ENCODE measurements at regions not wholly inside any gene's neighbourhood (a gene's known extent, or its start where the extent isn't known, plus 50 kb on each side); places are given as distances from the start of the nearest gene placed in this dataset.

DNA sequence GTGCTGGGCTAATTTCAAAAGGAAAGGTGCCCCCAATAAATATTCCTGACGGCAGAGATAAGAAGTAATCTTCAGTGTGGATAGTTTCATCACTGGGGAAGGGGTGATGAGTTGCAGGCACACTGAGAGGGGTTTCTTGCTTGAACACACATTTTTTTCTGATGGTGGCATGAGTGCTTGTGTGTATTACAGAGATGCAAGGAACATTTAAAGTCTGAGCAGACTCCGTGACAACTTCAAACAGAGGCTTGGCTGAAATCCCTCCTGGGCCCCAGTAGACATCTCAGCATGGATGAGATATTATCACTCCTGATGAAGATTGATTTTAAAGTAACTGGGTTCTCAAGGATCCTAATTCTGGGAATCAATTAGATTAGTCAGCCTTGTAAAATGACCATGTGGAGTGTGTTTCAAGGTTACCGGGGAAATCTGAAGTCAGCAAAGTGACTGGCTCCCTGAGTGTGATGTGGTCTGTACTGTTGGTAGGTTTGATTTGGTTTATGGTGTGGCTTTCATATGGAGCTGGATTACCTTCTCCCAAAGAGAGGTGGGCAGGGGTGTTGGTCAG lies 435.8 kb upstream of the EEF2KMT start:
- Histone ChIP-seq H3K27me3 (ENCODE audit: insufficient read depth, low read length) (no peaks in the 10 kb centered on the region), H3K9me3 (ENCODE audit: low read length) (no peaks in the 10 kb centered on the region), H3K4me1 (ENCODE audit: insufficient read depth, low read length) (no peaks in the 10 kb centered on the region), H3K4me3 (ENCODE audit: low read length) (no peak overlapping the region), H3K36me3 (ENCODE audit: insufficient read depth, low read length) (no peaks in the 10 kb centered on the region), H2AFZ (ENCODE audit: low read depth, low read length) (no peak overlapping the region)

DNA sequence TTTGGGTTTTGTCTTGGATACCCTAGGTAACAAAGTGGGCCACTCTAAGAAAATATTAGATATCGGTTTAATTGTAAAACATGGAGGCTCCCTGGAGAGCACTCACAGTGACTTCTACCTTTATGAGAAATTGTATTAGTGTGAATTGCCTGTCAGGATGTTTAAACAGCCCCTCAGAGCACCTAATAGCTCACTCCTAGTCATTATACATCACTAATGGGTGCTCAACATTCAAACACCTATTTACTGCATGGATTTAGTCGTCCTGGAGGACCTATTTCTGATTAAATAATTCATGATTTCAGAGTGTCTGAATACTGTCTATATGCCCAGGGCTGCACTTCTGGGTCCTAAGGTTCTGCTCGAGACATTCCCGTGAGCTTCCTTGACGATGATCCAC lies 430.2 kb upstream of the EEF2KMT start:
- no peaks in the 10 kb centered on the region for H3K9me3 ChIP-seq (ENCODE audit: low read length)
- H3K27me3 ChIP-seq (ENCODE audit: insufficient read depth, low read length) = no peaks in the 10 kb centered on the region
- no peak overlapping the region for H3K4me3 ChIP-seq (ENCODE audit: low read length)
- no peaks in the 10 kb centered on the region for H3K4me1 ChIP-seq (ENCODE audit: insufficient read depth, low read length)
- no peak overlapping the region for H2AFZ ChIP-seq (ENCODE audit: low read depth, low read length)
- no peaks in the 10 kb centered on the region for H3K36me3 ChIP-seq (ENCODE audit: insufficient read depth, low read length)

DNA sequence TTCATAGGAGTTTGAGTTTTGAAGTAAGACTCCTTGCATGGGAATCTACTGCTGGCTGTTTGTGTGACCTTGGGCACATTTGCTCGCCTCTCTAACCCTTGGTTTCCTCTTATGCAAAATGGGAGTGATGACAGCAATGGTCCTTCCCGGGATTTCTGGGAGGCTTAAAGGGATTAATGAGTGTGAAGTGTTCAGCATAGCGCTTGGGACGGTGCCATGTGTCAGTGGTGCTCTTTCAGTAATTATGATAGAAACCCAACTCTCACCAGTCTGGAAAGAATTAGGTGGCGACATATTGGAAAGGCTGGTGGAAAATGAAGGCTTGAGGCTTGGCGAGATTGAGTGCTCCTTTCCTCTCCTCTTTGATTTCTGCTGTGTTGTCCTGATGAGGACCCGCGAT lies 429.2 kb upstream of the EEF2KMT start:
- Histone ChIP-seq H3K27me3 (ENCODE audit: insufficient read depth, low read length) (no peaks in the 10 kb centered on the region), H3K36me3 (ENCODE audit: insufficient read depth, low read length) (no peaks in the 10 kb centered on the region), H3K4me1 (ENCODE audit: insufficient read depth, low read length) (no peaks in the 10 kb centered on the region), H2AFZ (ENCODE audit: low read depth, low read length) (no peak overlapping the region), H3K9me3 (ENCODE audit: low read length) (no peaks in the 10 kb centered on the region), H3K4me3 (ENCODE audit: low read length) (no peak overlapping the region)

DNA sequence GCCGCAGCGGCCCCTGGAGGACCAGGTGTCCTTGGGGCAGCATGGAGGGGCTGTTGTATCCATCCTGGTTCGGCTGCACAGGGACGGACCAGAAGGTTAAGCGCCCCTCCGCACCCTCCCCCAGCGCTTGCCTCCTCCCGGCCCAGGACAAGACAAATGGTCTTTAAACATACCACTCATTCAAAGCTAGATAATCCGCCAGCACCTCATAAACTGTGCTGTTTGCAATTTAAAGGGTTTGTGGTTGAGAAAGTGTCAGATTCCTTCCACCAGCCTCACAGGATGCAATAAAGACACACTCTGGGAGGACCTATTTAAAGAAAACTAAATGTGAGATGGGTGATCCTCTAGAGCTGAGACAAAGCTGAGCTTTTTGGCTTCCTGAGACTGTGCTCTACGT lies 426.2 kb upstream of the EEF2KMT start:
- Histone ChIP-seq H3K9me3 (ENCODE audit: low read length) (no peaks in the 10 kb centered on the region), H2AFZ (ENCODE audit: low read depth, low read length) (no peak overlapping the region), H3K4me1 (ENCODE audit: insufficient read depth, low read length) (no peaks in the 10 kb centered on the region), H3K36me3 (ENCODE audit: insufficient read depth, low read length) (no peaks in the 10 kb centered on the region), H3K27me3 (ENCODE audit: insufficient read depth, low read length) (no peaks in the 10 kb centered on the region), H3K4me3 (ENCODE audit: low read length) (no peak overlapping the region)

DNA sequence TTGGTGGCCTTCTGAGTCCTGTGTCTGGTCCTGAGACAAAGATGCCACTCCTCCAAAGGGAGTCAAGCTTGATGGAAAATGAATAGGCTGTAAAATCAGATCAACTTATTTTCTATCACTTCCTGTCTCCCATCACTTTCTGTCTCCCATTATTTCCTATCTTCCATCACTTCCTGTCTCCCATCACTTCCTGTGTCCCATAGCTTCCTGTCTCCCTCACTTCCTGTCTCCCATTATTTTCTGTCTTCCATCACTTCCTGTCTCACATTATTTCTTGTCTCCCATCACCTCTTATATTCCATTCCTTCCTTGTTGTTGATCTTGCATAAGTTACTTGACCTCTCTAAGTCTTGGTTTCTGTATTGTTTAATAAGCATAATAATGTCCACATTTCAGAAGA lies 418.5 kb upstream of the EEF2KMT start:
- H3K27me3 ChIP-seq (ENCODE audit: insufficient read depth, low read length) = no peaks in the 10 kb centered on the region
- no peaks in the 10 kb centered on the region for H3K9me3 ChIP-seq (ENCODE audit: low read length)
- no peaks in the 10 kb centered on the region for H3K4me1 ChIP-seq (ENCODE audit: insufficient read depth, low read length)
- H3K36me3 ChIP-seq (ENCODE audit: insufficient read depth, low read length) = no peaks in the 10 kb centered on the region
- H3K4me3 ChIP-seq (ENCODE audit: low read length) = no peak overlapping the region
- H2AFZ ChIP-seq (ENCODE audit: low read depth, low read length) = no peak overlapping the region

DNA sequence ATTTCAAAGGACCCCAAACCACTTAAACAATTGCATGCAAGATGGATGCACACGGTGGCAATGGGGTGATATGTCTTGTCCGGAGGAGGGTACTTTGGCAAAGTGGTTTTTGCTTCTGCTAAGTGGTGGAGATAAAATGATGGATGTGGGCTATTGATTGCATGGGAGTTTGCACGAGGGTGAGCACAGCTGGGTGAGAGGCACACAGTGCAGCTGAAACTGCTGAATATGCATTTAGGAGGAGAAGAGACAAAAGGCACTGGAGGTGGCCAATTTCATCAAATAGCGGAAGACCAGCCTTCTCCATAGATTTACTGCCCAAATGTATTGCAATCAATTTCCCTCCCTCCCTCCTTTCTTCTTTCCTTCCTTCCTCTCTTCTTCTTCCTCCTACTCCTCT lies 414.4 kb upstream of the EEF2KMT start:
- H3K4me3 ChIP-seq (ENCODE audit: low read length) = no peak overlapping the region
- H3K36me3 ChIP-seq (ENCODE audit: insufficient read depth, low read length) = no peaks in the 10 kb centered on the region
- no peaks in the 10 kb centered on the region for H3K9me3 ChIP-seq (ENCODE audit: low read length)
- H3K4me1 ChIP-seq (ENCODE audit: insufficient read depth, low read length) = no peaks in the 10 kb centered on the region
- H3K27me3 ChIP-seq (ENCODE audit: insufficient read depth, low read length) = no peaks in the 10 kb centered on the region
- H2AFZ ChIP-seq (ENCODE audit: low read depth, low read length) = no peak overlapping the region

DNA sequence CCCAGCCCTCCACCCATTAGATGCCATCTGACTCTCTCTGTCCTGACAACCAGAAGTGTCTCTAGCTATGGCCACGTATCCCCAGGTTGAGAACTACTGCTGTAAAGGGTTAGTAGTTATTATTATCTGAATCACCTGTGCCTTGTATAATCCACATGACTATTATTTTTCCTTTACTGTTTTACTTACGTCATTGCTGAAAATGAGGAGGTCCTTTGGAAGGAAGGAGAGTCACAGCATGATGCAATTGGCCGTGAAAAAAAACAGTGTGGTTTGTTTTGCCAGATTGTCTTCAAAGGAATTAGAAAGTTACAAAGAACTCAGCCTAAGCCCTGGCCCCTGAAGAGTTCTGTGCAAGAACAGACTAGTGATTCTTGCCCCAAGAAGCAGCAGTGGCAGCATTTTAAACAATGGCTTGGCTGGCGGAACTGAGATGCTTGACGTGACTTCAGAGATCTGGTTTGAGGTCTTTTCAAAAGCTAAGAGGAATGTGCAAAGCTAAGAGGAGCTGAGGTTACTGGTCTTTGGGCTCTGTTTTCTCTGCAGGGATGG lies 413.3 kb upstream of the EEF2KMT start:
- H3K27me3 ChIP-seq (ENCODE audit: insufficient read depth, low read length) = no peaks in the 10 kb centered on the region
- no peak overlapping the region for H3K4me3 ChIP-seq (ENCODE audit: low read length)
- no peaks in the 10 kb centered on the region for H3K9me3 ChIP-seq (ENCODE audit: low read length)
- no peaks in the 10 kb centered on the region for H3K4me1 ChIP-seq (ENCODE audit: insufficient read depth, low read length)
- H3K36me3 ChIP-seq (ENCODE audit: insufficient read depth, low read length) = no peaks in the 10 kb centered on the region
- H2AFZ ChIP-seq (ENCODE audit: low read depth, low read length) = no peak overlapping the region

DNA sequence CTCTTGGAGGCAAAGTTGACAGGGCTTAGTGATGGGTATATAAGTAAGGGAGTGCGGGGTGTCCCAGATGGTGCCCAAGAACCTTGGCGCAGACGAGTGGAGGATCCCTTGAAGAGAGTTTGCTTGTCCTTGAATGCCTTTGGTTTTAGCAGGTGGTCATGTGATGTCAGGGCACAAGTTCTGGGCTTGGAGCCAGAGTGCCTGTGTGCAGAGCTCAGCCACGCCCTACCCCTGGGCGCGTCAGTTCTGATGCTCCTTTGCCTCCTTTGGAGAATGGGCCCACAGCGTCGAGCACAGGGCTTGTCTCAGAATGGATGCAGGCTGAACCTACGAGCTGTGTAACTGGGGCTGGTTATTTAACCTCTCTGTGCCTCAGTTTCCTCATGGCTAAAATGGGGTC lies 412.2 kb upstream of the EEF2KMT start:
- Histone ChIP-seq H3K4me1 (ENCODE audit: insufficient read depth, low read length) (no peaks in the 10 kb centered on the region), H3K27me3 (ENCODE audit: insufficient read depth, low read length) (no peaks in the 10 kb centered on the region), H2AFZ (ENCODE audit: low read depth, low read length) (no peak overlapping the region), H3K4me3 (ENCODE audit: low read length) (no peak overlapping the region), H3K9me3 (ENCODE audit: low read length) (no peaks in the 10 kb centered on the region), H3K36me3 (ENCODE audit: insufficient read depth, low read length) (no peaks in the 10 kb centered on the region)

DNA sequence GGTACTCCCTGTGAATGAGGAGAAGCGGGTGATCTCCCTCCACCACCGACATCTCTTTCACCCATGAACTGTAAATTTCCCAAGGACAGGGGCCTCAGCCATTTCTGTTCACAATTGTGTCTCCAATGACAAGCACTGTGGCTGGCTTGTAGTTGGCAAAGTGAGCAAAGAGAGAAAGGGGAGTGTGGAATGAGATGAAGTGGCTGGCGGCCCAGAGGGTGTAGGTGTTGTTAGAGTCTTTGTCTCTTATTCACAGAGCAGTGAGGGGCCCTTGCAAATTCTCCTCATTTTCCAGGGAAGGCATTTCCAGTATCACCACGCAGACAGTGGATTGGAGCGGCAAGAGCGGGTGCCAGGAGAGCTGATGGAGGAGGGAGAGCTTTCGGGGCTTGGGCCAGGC lies 411.7 kb upstream of the EEF2KMT start:
- Histone ChIP-seq H3K4me1 (ENCODE audit: insufficient read depth, low read length) (no peaks in the 10 kb centered on the region), H3K27me3 (ENCODE audit: insufficient read depth, low read length) (no peaks in the 10 kb centered on the region), H3K4me3 (ENCODE audit: low read length) (no peak overlapping the region), H2AFZ (ENCODE audit: low read depth, low read length) (no peak overlapping the region), H3K9me3 (ENCODE audit: low read length) (no peaks in the 10 kb centered on the region), H3K36me3 (ENCODE audit: insufficient read depth, low read length) (no peaks in the 10 kb centered on the region)

DNA sequence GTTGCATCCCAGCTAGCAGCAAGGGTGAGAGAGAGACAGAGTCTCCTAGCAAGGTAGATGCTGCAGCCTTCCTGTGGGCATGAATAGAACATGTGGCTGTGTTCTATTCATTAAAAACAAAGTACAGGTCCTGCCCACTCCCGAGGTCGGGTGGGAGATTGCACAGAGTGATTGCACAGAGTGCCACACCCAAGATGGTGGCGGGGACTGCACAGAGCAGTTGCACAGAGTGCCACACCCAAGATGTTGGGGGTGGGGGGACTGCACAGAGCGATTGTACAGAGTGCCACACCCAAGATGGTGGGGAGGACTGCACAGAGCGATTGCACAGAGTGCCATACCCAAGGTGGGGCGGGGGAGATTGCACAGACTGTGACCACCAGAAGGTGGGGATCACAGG lies 410.8 kb upstream of the EEF2KMT start:
- no peak overlapping the region for H2AFZ ChIP-seq (ENCODE audit: low read depth, low read length)
- H3K4me1 ChIP-seq (ENCODE audit: insufficient read depth, low read length) = no peaks in the 10 kb centered on the region
- H3K9me3 ChIP-seq (ENCODE audit: low read length) = no peaks in the 10 kb centered on the region
- no peaks in the 10 kb centered on the region for H3K36me3 ChIP-seq (ENCODE audit: insufficient read depth, low read length)
- no peak overlapping the region for H3K4me3 ChIP-seq (ENCODE audit: low read length)
- H3K27me3 ChIP-seq (ENCODE audit: insufficient read depth, low read length) = no peaks in the 10 kb centered on the region

DNA sequence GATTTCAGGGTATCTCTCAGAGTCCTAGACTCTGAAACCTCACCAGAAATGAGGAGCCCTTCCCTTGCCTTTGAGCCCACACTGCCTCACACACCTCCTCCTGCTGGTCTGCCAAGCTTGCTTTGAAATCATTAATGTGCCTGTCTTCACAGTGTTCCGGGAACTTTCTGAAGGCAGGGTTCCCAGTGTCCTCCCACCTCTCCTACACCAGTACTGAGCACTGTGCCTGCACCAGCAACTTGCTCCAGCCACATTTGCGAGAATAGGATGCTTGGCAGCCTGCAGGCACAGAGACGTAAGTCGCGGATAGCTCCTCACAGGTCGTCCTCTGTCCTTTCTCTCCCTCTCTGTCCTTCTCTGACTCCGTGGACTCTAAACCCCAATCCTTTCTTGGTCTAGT lies 408.4 kb upstream of the EEF2KMT start:
- Histone ChIP-seq H3K9me3 (ENCODE audit: low read length) (no peaks in the 10 kb centered on the region), H3K4me3 (ENCODE audit: low read length) (no peak overlapping the region), H3K4me1 (ENCODE audit: insufficient read depth, low read length) (no peaks in the 10 kb centered on the region), H2AFZ (ENCODE audit: low read depth, low read length) (no peak overlapping the region), H3K27me3 (ENCODE audit: insufficient read depth, low read length) (no peaks in the 10 kb centered on the region), H3K36me3 (ENCODE audit: insufficient read depth, low read length) (no peaks in the 10 kb centered on the region)

DNA sequence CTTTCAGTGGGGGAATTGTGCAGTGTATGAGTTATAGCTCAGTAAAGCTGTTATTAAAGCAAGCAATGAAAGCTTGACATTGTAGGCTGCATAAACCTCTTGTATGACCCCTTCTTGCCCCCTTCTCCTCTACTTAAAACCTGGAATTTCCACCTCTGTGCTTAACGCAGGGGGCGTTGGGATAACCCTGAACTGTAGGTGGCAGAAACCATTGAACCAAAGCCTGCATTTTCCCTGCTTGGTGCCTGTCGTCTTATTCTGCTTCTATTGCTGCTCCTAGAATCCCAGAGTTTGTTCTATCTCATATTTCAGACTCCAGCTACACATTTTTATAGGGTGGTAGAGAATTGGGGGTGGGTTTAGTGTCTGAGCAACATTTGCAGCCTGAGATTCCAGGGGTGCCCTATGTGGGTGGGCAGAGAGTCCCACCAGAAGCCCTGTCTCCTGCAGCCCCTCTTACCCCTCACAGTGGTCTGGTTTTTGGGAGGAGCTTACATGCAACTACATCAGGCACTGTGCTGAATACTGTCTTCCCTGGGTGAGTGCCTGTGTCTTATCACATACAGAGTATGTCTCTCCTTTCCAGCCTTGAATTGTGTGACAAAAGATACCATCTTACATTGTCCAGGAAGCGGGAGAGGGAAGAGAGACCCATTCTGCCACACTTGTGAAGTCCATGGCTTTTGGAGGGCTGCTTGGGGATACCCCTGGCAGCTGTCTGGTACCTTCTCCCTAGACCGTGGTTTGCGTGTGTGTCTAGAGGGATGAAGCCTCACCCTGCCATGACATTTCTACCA lies 407.7 kb upstream of the EEF2KMT start:
- no peak overlapping the region for H3K4me3 ChIP-seq (ENCODE audit: low read length)

DNA sequence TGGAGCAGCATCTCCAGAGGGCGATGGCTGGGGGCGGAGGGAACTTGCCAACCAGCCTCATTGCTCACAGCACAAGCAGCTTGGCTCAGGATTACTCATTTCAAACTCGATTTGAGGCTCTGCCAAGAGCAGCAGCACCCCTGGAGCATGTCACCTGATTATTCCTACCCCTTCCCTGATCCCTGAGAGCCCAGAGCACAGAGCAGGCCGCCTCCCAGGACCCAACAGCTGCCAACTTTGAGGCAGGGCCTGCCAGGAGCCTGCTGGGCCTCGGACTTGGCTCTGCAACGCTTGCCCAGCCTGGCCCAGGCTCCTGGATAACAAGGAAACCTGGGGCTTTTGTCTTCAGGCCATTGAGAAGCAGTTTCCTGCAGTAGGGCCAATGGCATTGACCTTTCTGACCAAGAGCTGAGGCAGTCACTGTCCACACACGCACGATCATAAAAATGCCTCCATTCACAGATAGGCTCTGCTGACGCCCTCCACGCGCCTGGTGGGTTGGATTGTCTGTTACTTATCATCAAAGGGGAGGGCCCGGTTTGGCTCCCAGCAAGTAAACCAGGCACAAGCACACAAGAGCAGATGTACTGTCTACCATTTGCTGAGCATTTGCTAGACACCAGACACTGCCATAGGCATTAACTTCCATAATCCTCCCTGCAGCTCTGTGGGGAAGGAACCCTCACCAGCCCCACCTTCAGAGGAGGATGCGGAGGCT lies 406.6 kb upstream of the EEF2KMT start:
- Histone ChIP-seq H3K9me3 (ENCODE audit: low read length) (no peaks in the 10 kb centered on the region), H3K4me1 (ENCODE audit: insufficient read depth, low read length) (no peaks in the 10 kb centered on the region), H3K27me3 (ENCODE audit: insufficient read depth, low read length) (no peaks in the 10 kb centered on the region), H3K4me3 (ENCODE audit: low read length) (no peak overlapping the region), H2AFZ (ENCODE audit: low read depth, low read length) (no peak overlapping the region), H3K36me3 (ENCODE audit: insufficient read depth, low read length) (no peaks in the 10 kb centered on the region)

More for the DNA sequence above, 407.7 kb upstream of the EEF2KMT start:
- no peaks in the 10 kb centered on the region for H3K27me3 ChIP-seq (ENCODE audit: insufficient read depth, low read length)
- H3K4me1 ChIP-seq (ENCODE audit: insufficient read depth, low read length) = no peaks in the 10 kb centered on the region
- no peak overlapping the region for H2AFZ ChIP-seq (ENCODE audit: low read depth, low read length)
- no peaks in the 10 kb centered on the region for H3K36me3 ChIP-seq (ENCODE audit: insufficient read depth, low read length)
- no peaks in the 10 kb centered on the region for H3K9me3 ChIP-seq (ENCODE audit: low read length)

All from neuron (in vitro differentiated cells).